H9 (cell line): ENCODE measurements at regions not wholly inside any gene's neighbourhood (a gene's known extent, or its start where the extent isn't known, plus 50 kb on each side); places are given as distances from the start of the nearest gene placed in this dataset.

Source experiments
- DNase-seq: peaks from one replicate; pipeline ENCODE4 v3.0.0-alpha.2; 2017
- H2AFZ ChIP-seq: one replicate; pipeline ENCODE4 v1.6.1; 2013; ENCODE audit warnings: mild to moderate bottlenecking, low read length, control low read depth, moderate library complexity
- H2AK5ac ChIP-seq: 2 replicates; pipeline ENCODE4 v1.6.1; 2013; ENCODE audit warnings: low read length, control low read depth, mixed read lengths; ENCODE audit not compliant: insufficient read length
- H2BK120ac ChIP-seq: one replicate; pipeline ENCODE4 v1.6.1; 2013; ENCODE audit warnings: low read depth, mild to moderate bottlenecking, low read length, control low read depth, inconsistent platforms; ENCODE audit not compliant: poor library complexity, severe bottlenecking
- H2BK12ac ChIP-seq: 2 replicates; pipeline ENCODE4 v1.6.1; 2013; ENCODE audit warnings: low read length, control low read depth, mixed read lengths, low read depth; ENCODE audit not compliant: insufficient read length
- H2BK15ac ChIP-seq: 2 replicates; pipeline ENCODE4 v1.6.1; 2013; ENCODE audit warnings: low read depth, low read length, control low read depth
- H2BK20ac ChIP-seq: one replicate; pipeline ENCODE4 v1.6.1; 2013; ENCODE audit warnings: low read depth, mild to moderate bottlenecking, low read length, control low read depth, inconsistent platforms; ENCODE audit not compliant: poor library complexity, severe bottlenecking
- H2BK5ac ChIP-seq: 2 replicates; pipeline ENCODE4 v1.6.1; 2013; ENCODE audit warnings: low read length, control low read depth, mixed read lengths; ENCODE audit not compliant: insufficient read length
- H3K14ac ChIP-seq: 2 replicates; pipeline ENCODE4 v1.6.1; 2013; ENCODE audit warnings: low read length, control low read depth; ENCODE audit not compliant: insufficient read depth
- H3K18ac ChIP-seq: 2 replicates; pipeline ENCODE4 v1.6.1; 2013; ENCODE audit warnings: low read depth, mild to moderate bottlenecking, mixed read lengths, low read length, control low read depth; ENCODE audit not compliant: insufficient read length
- H3K23ac ChIP-seq: 2 replicates; pipeline ENCODE4 v1.6.1; 2013; ENCODE audit warnings: low read length, control low read depth, mixed read lengths, low read depth; ENCODE audit not compliant: insufficient read length
- H3K23me2 ChIP-seq: 2 replicates; pipeline ENCODE4 v1.6.1; 2013; ENCODE audit warnings: low read depth, mild to moderate bottlenecking, mixed read lengths, low read length, control low read depth; ENCODE audit not compliant: insufficient read length, poor library complexity, severe bottlenecking
- H3K27ac ChIP-seq: 2 replicates; pipeline ENCODE4 v1.5.1; 2013; ENCODE audit warnings: low read length, control low read depth, mixed read lengths, low read depth; ENCODE audit not compliant: insufficient read length
- H3K27me3 ChIP-seq: 2 replicates; pipeline ENCODE4 v1.6.1; 2013; ENCODE audit warnings: low read length, control low read depth, inconsistent platforms; ENCODE audit not compliant: insufficient read depth
- H3K4ac ChIP-seq: 2 replicates; pipeline ENCODE4 v1.6.1; 2013; ENCODE audit warnings: low read depth, mild to moderate bottlenecking, control low read depth, inconsistent platforms, low read length, moderate library complexity
- H3K4me1 ChIP-seq: 2 replicates; pipeline ENCODE4 v1.6.1; 2013; ENCODE audit warnings: low read length, control low read depth, inconsistent platforms; ENCODE audit not compliant: insufficient read depth
- H3K4me2 ChIP-seq: 2 replicates; pipeline ENCODE4 v1.6.1; 2013; ENCODE audit warnings: low read length, control low read depth, mixed read lengths; ENCODE audit not compliant: insufficient read length, insufficient read depth
- H3K56ac ChIP-seq: 2 replicates; pipeline ENCODE4 v1.6.1; 2013; ENCODE audit warnings: low read depth, mild to moderate bottlenecking, mixed read lengths, low read length, control low read depth; ENCODE audit not compliant: insufficient read length
- H3K79me1 ChIP-seq: 2 replicates; pipeline ENCODE4 v1.6.1; 2013; ENCODE audit warnings: low read depth, mild to moderate bottlenecking, moderate library complexity, low read length, control low read depth, inconsistent platforms; ENCODE audit not compliant: insufficient read depth, poor library complexity, severe bottlenecking
- H3K79me2 ChIP-seq: 2 replicates; pipeline ENCODE4 v1.6.1; 2013; ENCODE audit warnings: low read length, control low read depth, inconsistent platforms; ENCODE audit not compliant: insufficient read depth
- H3K9ac ChIP-seq: 2 replicates; pipeline ENCODE4 v1.6.1; 2013; ENCODE audit warnings: low read length, control low read depth, mixed read lengths; ENCODE audit not compliant: insufficient read length; ENCODE audit errors: extremely low read depth
- H3K9me3 ChIP-seq: one replicate; pipeline ENCODE4 v1.6.1; 2013; ENCODE audit warnings: low read depth, low read length, inconsistent platforms; ENCODE audit not compliant: control insufficient read depth
- H3T11ph ChIP-seq: one replicate; pipeline ENCODE4 v1.6.1; 2013; ENCODE audit warnings: mild to moderate bottlenecking, low read length, control low read depth, inconsistent platforms
- H4K20me1 ChIP-seq: one replicate; pipeline ENCODE4 v1.6.1; 2013; ENCODE audit not compliant: control insufficient read depth, insufficient read length, insufficient read depth
- H4K5ac ChIP-seq: 2 replicates; pipeline ENCODE4 v1.6.1; 2013; ENCODE audit warnings: low read depth, mild to moderate bottlenecking, mixed read lengths, low read length, control low read depth; ENCODE audit not compliant: insufficient read length
- H4K8ac ChIP-seq: replicated peaks from 2 replicates; pipeline ENCODE4 v1.6.1; 2013; ENCODE audit warnings: low read length, control low read depth, mixed read lengths, low read depth; ENCODE audit not compliant: insufficient read length
- H4K91ac ChIP-seq: 2 replicates; pipeline ENCODE4 v1.6.1; 2013; ENCODE audit warnings: low read depth, mild to moderate bottlenecking, moderate library complexity, mixed read lengths, low read length, control low read depth; ENCODE audit not compliant: insufficient read length
- H3K27ac Mint-ChIP-seq, 3 experiments: 2 replicates in 2 of 3; 3 replicates in 1 of 3; pipeline ENCODE4 v1.8.0; 2020 to 2021; ENCODE audit warnings: mixed read lengths in 3 of 3, mild to moderate bottlenecking in 1 of 3, moderate library complexity in 1 of 3
- H3K27me3 Mint-ChIP-seq: 2 replicates; pipeline ENCODE4 v1.8.0; 2021; ENCODE audit warnings: low read depth, mild to moderate bottlenecking, moderate library complexity, mixed read lengths
- H3K36me3 Mint-ChIP-seq, 3 experiments: 2 replicates in 2 of 3; 3 replicates in 1 of 3; pipeline ENCODE4 v1.8.0; 2020 to 2021; ENCODE audit warnings: low read depth in 3 of 3, mixed read lengths in 3 of 3; ENCODE audit not compliant: insufficient read depth in 1 of 3
- H3K4me1 Mint-ChIP-seq, 2 experiments: 2 replicates each; pipeline ENCODE4 v1.8.0; 2020; ENCODE audit warnings: mixed read lengths in 2 of 2
- H3K4me3 Mint-ChIP-seq, 2 experiments: 2 replicates in 1 of 2; 3 replicates in 1 of 2; pipeline ENCODE4 v1.8.0; 2020 to 2021; ENCODE audit warnings: mild to moderate bottlenecking in 2 of 2, mixed read lengths in 2 of 2, moderate library complexity in 1 of 2
- H3K9me3 Mint-ChIP-seq, 2 experiments: 2 replicates in 1 of 2; 3 replicates in 1 of 2; pipeline ENCODE4 v1.8.0; 2020; ENCODE audit warnings: mild to moderate bottlenecking in 2 of 2, mixed read lengths in 2 of 2, moderate library complexity in 1 of 2
- WGBS: extraction: QIAGEN DNeasy Blood & Tissue Kit; methylation state at CpG from one replicate; pipeline ENCODE4 v1.1.7; 2013; ENCODE audit warnings: missing lambda C conversion rate, low lambda C conversion rate, mixed read lengths; ENCODE audit not compliant: insufficient read length; ENCODE audit errors: extremely low coverage; 5-methylcytosine and 5-hydroxymethylcytosine counted together
- TF ChIP-seq, protein P1 (sequence below): fragments of 200-600 bp; sonication (generic); conservative IDR thresholded peaks from 3 replicates; pipeline ENCODE4 v1.8.0; 2021; ENCODE audit warnings: antibody characterized with exemption, mild to moderate bottlenecking

DNA sequence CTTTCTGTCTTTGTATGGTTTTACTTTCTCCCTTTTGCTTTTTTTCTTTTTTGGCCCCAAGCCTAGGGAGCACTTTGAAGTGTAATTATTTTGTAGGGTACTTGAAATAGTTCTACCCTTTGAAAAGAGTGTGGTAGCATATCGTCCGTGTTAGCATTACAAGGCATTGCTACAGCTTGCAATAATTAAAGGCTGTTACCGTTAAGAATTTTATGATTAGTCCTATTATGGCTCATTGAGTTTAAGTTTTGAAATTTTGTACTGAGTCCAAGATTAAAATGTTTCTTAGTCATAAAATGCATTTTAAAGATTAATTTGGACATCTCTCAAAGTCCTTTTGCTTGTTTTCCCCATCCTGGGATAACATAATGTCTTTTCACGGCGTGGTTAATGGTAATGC, 490.0 kb upstream of the LRRN3 start:
- Histone ChIP-seq H3K4me2 (no peak overlapping the region), H4K5ac (no peak overlapping the region), H3K9me3 (no peaks in the 10 kb centered on the region), H3K9ac (no peak overlapping the region), H3K14ac (no peak overlapping the region), H3K4me1 (peaks cover 2% of the 10 kb centered on the region; the same call in 1 of the 2 replicates), H3K27ac (no peak overlapping the region), H3K79me1 (no peaks in the 10 kb centered on the region), H3K27me3 (no peaks in the 10 kb centered on the region), H2BK15ac (no peak overlapping the region), H2BK20ac (no peak overlapping the region), H3K79me2 (no peaks in the 10 kb centered on the region), H3K23ac (no peak overlapping the region), H4K91ac (no peak overlapping the region), H2BK12ac (no peak overlapping the region), H2BK5ac (no peak overlapping the region), H3K23me2 (no peaks in the 10 kb centered on the region), H2AK5ac (no peak overlapping the region), H3K56ac (no peak overlapping the region), H4K20me1 (no peaks in the 10 kb centered on the region), H2BK120ac (no peak overlapping the region), H2AFZ (no peak overlapping the region), H3T11ph (no peak overlapping the region), H3K4ac (no peak overlapping the region), H3K18ac (no peak overlapping the region), H4K8ac (no peak overlapping the region)
- peaks cover 24 to 25% of the 10 kb centered on the region in 2 experiments for H3K4me1 Mint-ChIP-seq
- TF ChIP-seq, protein P1, sequence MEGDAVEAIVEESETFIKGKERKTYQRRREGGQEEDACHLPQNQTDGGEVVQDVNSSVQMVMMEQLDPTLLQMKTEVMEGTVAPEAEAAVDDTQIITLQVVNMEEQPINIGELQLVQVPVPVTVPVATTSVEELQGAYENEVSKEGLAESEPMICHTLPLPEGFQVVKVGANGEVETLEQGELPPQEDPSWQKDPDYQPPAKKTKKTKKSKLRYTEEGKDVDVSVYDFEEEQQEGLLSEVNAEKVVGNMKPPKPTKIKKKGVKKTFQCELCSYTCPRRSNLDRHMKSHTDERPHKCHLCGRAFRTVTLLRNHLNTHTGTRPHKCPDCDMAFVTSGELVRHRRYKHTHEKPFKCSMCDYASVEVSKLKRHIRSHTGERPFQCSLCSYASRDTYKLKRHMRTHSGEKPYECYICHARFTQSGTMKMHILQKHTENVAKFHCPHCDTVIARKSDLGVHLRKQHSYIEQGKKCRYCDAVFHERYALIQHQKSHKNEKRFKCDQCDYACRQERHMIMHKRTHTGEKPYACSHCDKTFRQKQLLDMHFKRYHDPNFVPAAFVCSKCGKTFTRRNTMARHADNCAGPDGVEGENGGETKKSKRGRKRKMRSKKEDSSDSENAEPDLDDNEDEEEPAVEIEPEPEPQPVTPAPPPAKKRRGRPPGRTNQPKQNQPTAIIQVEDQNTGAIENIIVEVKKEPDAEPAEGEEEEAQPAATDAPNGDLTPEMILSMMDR, result no peak
- H3K4me3 Mint-ChIP-seq, result no peak overlapping the region
- no peak overlapping the region for H3K27ac Mint-ChIP-seq
- no peaks in the 10 kb centered on the region for H3K9me3 Mint-ChIP-seq
- H3K36me3 Mint-ChIP-seq, result no peaks in the 10 kb centered on the region; a peak in 2 of 7 replicates
- no peaks in the 10 kb centered on the region for H3K27me3 Mint-ChIP-seq
- WGBS, result no CpG with 5 or more reads among the region's 5 CpGs
- DNase-seq, result no peak
